ENCODE measurements at regions not wholly inside any gene's neighbourhood (a gene's known extent, or its start where the extent isn't known, plus 50 kb on each side); places are given as distances from the start of the nearest gene placed in this dataset.
A peak's percentile ranks its signal among the peaks of the same experiment; 100 is the strongest.

GRCh38 chr5:82885627-82886389 lies 191.4 kb downstream of the TMEM167A start:
- no peak for DNase-seq (ENCODE audit: low read depth, low spot score)
- H3K27me3 Mint-ChIP-seq (ENCODE audit: low read depth): no peaks in the 10 kb centered on the region
- peaks cover 10% of the 10 kb centered on the region for H3K4me1 Mint-ChIP-seq
- no peak overlapping the region for H3K4me3 Mint-ChIP-seq
- H3K9me3 Mint-ChIP-seq: peaks cover 2% of the 10 kb centered on the region
- no peak for TF ChIP-seq CTCF (conservative IDR thresholded peaks at IDR 0.05)
- H3K36me3 Mint-ChIP-seq (ENCODE audit: low read depth): peaks cover 3% of the 10 kb centered on the region
- H3K27ac Mint-ChIP-seq (ENCODE audit: unreplicated experiment): no peak overlapping the region

GRCh38 chr5:82884821-82885471 lies 192.2 kb downstream of the TMEM167A start:
- no peaks in the 10 kb centered on the region for H3K27me3 Mint-ChIP-seq (ENCODE audit: low read depth)
- DNase-seq (ENCODE audit: low read depth, low spot score): no peak
- H3K36me3 Mint-ChIP-seq (ENCODE audit: low read depth): peaks cover 9% of the 10 kb centered on the region
- H3K27ac Mint-ChIP-seq (ENCODE audit: unreplicated experiment): no peak overlapping the region
- no peak overlapping the region for H3K4me3 Mint-ChIP-seq
- H3K9me3 Mint-ChIP-seq: peaks cover 5% of the 10 kb centered on the region
- peaks cover 10% of the 10 kb centered on the region for H3K4me1 Mint-ChIP-seq
- no peak for TF ChIP-seq CTCF (conservative IDR thresholded peaks at IDR 0.05)

- Mint-ChIP-seq H3K27me3 (ENCODE audit: low read depth) (no peaks in the 10 kb centered on the region), H3K36me3 (ENCODE audit: low read depth) (peaks cover 18% of the 10 kb centered on the region), H3K4me1 (peaks cover 10% of the 10 kb centered on the region), H3K9me3 (peaks cover 9% of the 10 kb centered on the region), H3K4me3 (no peak overlapping the region), H3K27ac (ENCODE audit: unreplicated experiment) (peak overlapping the region; percentile 21)
- no peak for TF ChIP-seq CTCF (conservative IDR thresholded peaks at IDR 0.05)
- DNase-seq (ENCODE audit: low read depth, low spot score): no peak
These were observed 194.9 kb downstream of the TMEM167A start for GRCh38 chr5:82882316-82882715.

- Mint-ChIP-seq H3K4me1 (peaks cover 4% of the 10 kb centered on the region), H3K36me3 (ENCODE audit: low read depth) (peaks cover 18% of the 10 kb centered on the region), H3K9me3 (peaks cover 12% of the 10 kb centered on the region), H3K4me3 (no peak overlapping the region), H3K27me3 (ENCODE audit: low read depth) (no peaks in the 10 kb centered on the region), H3K27ac (ENCODE audit: unreplicated experiment) (no peak overlapping the region)
- TF ChIP-seq CTCF (conservative IDR thresholded peaks at IDR 0.05): no peak
- DNase-seq (ENCODE audit: low read depth, low spot score): no peak
These were observed 195.5 kb downstream of the TMEM167A start for GRCh38 chr5:82881571-82882174.

GRCh38 chr5:82879089-82879488 lies 198.1 kb downstream of the TMEM167A start:
- no peak overlapping the region for H3K27ac Mint-ChIP-seq (ENCODE audit: unreplicated experiment)
- peaks cover 23% of the 10 kb centered on the region for H3K9me3 Mint-ChIP-seq
- no peak overlapping the region for H3K4me3 Mint-ChIP-seq
- TF ChIP-seq CTCF (conservative IDR thresholded peaks at IDR 0.05): no peak
- peaks cover 19% of the 10 kb centered on the region for H3K36me3 Mint-ChIP-seq (ENCODE audit: low read depth)
- peaks cover 4% of the 10 kb centered on the region for H3K4me1 Mint-ChIP-seq
- no peak for DNase-seq (ENCODE audit: low read depth, low spot score)
- no peaks in the 10 kb centered on the region for H3K27me3 Mint-ChIP-seq (ENCODE audit: low read depth)

Data from neural crest cell (in vitro differentiated cells).